Heart left ventricle (tissue), 16 donors: ENCODE measurements at regions not wholly inside any gene's neighbourhood (a gene's known extent, or its start where the extent isn't known, plus 50 kb on each side); places are given as distances from the start of the nearest gene placed in this dataset.

ENCODE experiments used
- ATAC-seq, 4 donors: fragments of 200-7000 bp; cut with Tn5 transposase; one replicate each; pipeline ENCODE4 v1.9.1; 2020 to 2022; ENCODE audit warnings: moderate library complexity in 4 of 4, mild to moderate bottlenecking in 3 of 4, moderate number of reproducible peaks in 1 of 4
- DNase-seq, 5 donors: peaks; one replicate each; pipeline ENCODE4 v3.0.0-alpha.2; 2020
- H3K27ac ChIP-seq, 12 donors: fragments of 200-600 bp; sonication (generic) in 4 of 12; one replicate each; pipeline versions ENCODE4 v1.5.0 to v1.8.0; 2016 to 2022; ENCODE audit warnings: mild to moderate bottlenecking in 2 of 12
- H3K27me3 ChIP-seq, 9 donors: fragments of 200-600 bp; sonication (generic) in 2 of 9; one replicate each; pipeline versions ENCODE4 v1.5.1 to v1.8.0; 2016 to 2022; ENCODE audit warnings: mild to moderate bottlenecking in 3 of 9
- H3K36me3 ChIP-seq, 9 donors: fragments of 200-600 bp; sonication (generic) in 2 of 9; one replicate each; pipeline versions ENCODE4 v1.5.0 to v1.8.0; 2018 to 2022; ENCODE audit warnings: mild to moderate bottlenecking in 2 of 9
- H3K4me1 ChIP-seq, 12 donors: fragments of 200-600 bp; sonication (generic) in 4 of 12; one replicate each; pipeline versions ENCODE4 v1.5.0 to v1.8.0; 2016 to 2022; ENCODE audit warnings: mild to moderate bottlenecking in 3 of 12
- H3K4me3 ChIP-seq, 12 donors: fragments of 200-600 bp; sonication (generic) in 4 of 12; one replicate each; pipeline versions ENCODE4 v1.5.0 to v1.8.0; 2017 to 2022; ENCODE audit warnings: mild to moderate bottlenecking in 9 of 12, moderate library complexity in 4 of 12
- H3K9me3 ChIP-seq, 12 donors: fragments of 200-600 bp; sonication (generic) in 4 of 12; one replicate each; pipeline versions ENCODE4 v1.5.0 to v1.8.0; 2016 to 2022; ENCODE audit warnings: mild to moderate bottlenecking in 1 of 12
- POLR2A ChIP-seq, 2 donors: fragments of 450-650 bp; IDR thresholded peaks; one replicate each; pipeline ENCODE4 v1.6.1; 2017; ENCODE audit warnings: antibody characterized with exemption in 2 of 2, mild to moderate bottlenecking in 2 of 2, moderate library complexity in 2 of 2
- WGBS, 4 donors: extraction: QIAGEN DNeasy Blood & Tissue Kit in 2 of 4; methylation state at CpG; one replicate each; pipeline versions ENCODE4 v1.1.5 to v1.1.7; 2013 to 2018; 5-methylcytosine and 5-hydroxymethylcytosine counted together
- intact Hi-C, 10 donors: fragments of 100-400 bp; cut with DNase I; formaldehyde crosslinking; loops; one replicate each; pipeline versions ENCODE4 v1.11.1 to v1.14.2; 2022
- TF ChIP-seq, protein P1 (sequence below), 12 donors: fragments of 200-600 bp; sonication (generic) in 4 of 12; IDR thresholded peaks; one replicate each; pipeline versions ENCODE4 v1.5.0 to v1.8.0; 2018 to 2022; ENCODE audit warnings: antibody characterized with exemption in 12 of 12, mild to moderate bottlenecking in 5 of 12
- donor health status: ischemic (EF 13 %, LVEDD 7.1; RV severe dilation, severe dysfunction).
- donor health status: healthy with polysubstance abuse.
- donor health status: DM: no; HTN: yes; CAD: no.
- donor health status: DM: no; HTN: no; CAD: no.
- donor health status: ischemic (EF 25% LVEDD 6.9; RV normal size, moderate dysfunction).
- donor health status: ischemic (EF 25% LVEDD 5.7; RV mildly dilated, moderate dysfunction).
- donor health status: healthy.
- donor health status: DM: yes; HTN: yes; CAD: no.
- donor health status: ischemic (EF 35%, LVEDD 5.7; RV mildly dilated, moderate dysfunction).
- donor health status: nonischemic (EF 11% LVEDD 7.7; RV severe dilation, severe dysfunction).
- donor health status: DM: yes; HTN: yes; CAD: no.
- donor health status: PGD.
- donor health status: ischemic (EF 29% LVEDD 5.4; RV normal size, mild dysfunction).
- donor health status: nonischemic (EF 23%, LVEDD 6.1; RV moderate dilation, normal function).

DNA sequence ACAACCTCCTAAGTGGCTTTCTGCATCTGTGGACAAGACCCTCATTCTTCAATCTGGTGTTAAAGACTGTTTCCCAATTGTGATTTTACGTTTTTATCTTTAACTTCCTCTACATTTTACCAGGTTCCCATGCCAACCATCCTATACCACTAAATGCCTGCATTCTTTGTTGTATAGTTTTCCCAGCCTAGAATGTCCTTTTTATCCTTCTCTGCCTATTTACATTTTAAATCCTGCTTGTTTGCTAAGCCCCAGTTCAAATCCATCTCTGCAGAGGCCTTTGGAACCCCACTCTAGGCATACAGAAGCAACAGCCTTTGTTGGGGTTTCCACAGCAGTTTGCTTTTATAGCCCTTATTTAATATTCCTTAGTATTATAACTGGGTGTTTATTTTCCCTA, 325.1 kb upstream of the DDHD1 start:
- no peaks in the 10 kb centered on the region for H3K27me3 ChIP-seq
- WGBS, 4 donors: 55 to 74% (median 64%) methylated on average over 1 of the region's 1 CpG
- H3K4me3 ChIP-seq: no peak overlapping the region
- intact Hi-C loops: no loop called here
- no peak for DNase-seq
- H3K36me3 ChIP-seq: no peaks in the 10 kb centered on the region
- peaks cover 0 to 16% (median 5%) of the 10 kb centered on the region in 12 donors for H3K9me3 ChIP-seq
- TF ChIP-seq POLR2A (IDR thresholded peaks at IDR 0.05): no peak
- TF ChIP-seq, protein P1, sequence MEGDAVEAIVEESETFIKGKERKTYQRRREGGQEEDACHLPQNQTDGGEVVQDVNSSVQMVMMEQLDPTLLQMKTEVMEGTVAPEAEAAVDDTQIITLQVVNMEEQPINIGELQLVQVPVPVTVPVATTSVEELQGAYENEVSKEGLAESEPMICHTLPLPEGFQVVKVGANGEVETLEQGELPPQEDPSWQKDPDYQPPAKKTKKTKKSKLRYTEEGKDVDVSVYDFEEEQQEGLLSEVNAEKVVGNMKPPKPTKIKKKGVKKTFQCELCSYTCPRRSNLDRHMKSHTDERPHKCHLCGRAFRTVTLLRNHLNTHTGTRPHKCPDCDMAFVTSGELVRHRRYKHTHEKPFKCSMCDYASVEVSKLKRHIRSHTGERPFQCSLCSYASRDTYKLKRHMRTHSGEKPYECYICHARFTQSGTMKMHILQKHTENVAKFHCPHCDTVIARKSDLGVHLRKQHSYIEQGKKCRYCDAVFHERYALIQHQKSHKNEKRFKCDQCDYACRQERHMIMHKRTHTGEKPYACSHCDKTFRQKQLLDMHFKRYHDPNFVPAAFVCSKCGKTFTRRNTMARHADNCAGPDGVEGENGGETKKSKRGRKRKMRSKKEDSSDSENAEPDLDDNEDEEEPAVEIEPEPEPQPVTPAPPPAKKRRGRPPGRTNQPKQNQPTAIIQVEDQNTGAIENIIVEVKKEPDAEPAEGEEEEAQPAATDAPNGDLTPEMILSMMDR (IDR thresholded peaks at IDR 0.05): no peak
- ATAC-seq: no peak
- no peak overlapping the region for H3K27ac ChIP-seq
- H3K4me1 ChIP-seq: no peaks in the 10 kb centered on the region

DNA sequence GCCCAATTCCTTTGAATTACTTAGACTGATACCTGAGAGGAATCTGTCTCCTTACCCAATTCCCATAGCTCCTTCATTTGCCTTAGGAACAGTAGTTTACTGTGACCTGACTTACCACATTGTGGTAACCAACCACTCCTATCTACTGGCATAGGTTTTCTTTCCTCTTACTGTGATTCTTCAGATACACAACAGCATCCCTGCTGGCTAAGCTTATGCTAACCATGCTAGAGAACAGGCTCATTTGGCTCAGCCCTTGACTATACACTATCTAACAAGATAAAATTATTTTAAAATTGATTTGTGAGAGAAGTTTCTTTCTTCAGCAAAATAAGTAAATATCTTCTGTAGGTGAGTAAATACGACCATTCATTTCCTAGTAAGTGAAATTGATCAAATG, 320.4 kb upstream of the DDHD1 start:
- intact Hi-C loops: no loop called here
- H3K27ac ChIP-seq: no peak overlapping the region
- peaks cover 0 to 10% (median 0%) of the 10 kb centered on the region in 12 donors for H3K4me1 ChIP-seq
- no peak for DNase-seq
- TF ChIP-seq POLR2A (IDR thresholded peaks at IDR 0.05): no peak
- TF ChIP-seq, protein P1 (IDR thresholded peaks at IDR 0.05): no peak
- no peaks in the 10 kb centered on the region for H3K27me3 ChIP-seq
- peaks cover 0 to 3% (median 0%) of the 10 kb centered on the region in 12 donors for H3K9me3 ChIP-seq
- no peaks in the 10 kb centered on the region for H3K36me3 ChIP-seq
- ATAC-seq: no peak
- 77 to 89% (median 84%) methylated on average over 1 of the region's 1 CpG for WGBS, 4 donors
- H3K4me3 ChIP-seq: no peak overlapping the region

DNA sequence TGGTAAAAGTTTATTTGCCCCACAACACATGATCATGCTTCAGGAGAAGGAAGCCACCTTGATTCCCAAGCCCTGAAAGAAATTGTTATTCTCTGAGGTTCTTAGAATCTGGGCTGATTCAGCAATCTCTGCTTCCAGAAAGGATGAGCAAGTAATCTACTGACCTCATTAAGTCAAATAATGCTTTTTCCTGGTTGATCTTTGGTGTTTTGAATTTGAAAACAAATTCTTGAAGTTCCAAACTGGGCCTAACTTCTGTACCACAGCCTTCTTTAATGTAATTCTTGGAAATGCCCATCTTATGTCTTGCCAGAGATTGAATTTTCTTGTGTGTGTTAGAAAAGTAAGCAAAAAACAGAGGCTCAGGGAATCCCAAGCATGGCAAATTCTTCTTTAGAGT, 319.2 kb upstream of the DDHD1 start:
- H3K27ac ChIP-seq: no peak overlapping the region
- no peaks in the 10 kb centered on the region for H3K27me3 ChIP-seq
- H3K36me3 ChIP-seq: no peaks in the 10 kb centered on the region
- H3K4me3 ChIP-seq: no peak overlapping the region
- TF ChIP-seq, protein P1 (IDR thresholded peaks at IDR 0.05): no peak
- TF ChIP-seq POLR2A (IDR thresholded peaks at IDR 0.05): no peak
- ATAC-seq: no peak
- no peak for DNase-seq
- H3K4me1 ChIP-seq: peaks cover 0 to 10% (median 0%) of the 10 kb centered on the region in 12 donors
- intact Hi-C loops: no loop called here
- H3K9me3 ChIP-seq: peaks cover 0 to 11% (median 0%) of the 10 kb centered on the region in 12 donors

DNA sequence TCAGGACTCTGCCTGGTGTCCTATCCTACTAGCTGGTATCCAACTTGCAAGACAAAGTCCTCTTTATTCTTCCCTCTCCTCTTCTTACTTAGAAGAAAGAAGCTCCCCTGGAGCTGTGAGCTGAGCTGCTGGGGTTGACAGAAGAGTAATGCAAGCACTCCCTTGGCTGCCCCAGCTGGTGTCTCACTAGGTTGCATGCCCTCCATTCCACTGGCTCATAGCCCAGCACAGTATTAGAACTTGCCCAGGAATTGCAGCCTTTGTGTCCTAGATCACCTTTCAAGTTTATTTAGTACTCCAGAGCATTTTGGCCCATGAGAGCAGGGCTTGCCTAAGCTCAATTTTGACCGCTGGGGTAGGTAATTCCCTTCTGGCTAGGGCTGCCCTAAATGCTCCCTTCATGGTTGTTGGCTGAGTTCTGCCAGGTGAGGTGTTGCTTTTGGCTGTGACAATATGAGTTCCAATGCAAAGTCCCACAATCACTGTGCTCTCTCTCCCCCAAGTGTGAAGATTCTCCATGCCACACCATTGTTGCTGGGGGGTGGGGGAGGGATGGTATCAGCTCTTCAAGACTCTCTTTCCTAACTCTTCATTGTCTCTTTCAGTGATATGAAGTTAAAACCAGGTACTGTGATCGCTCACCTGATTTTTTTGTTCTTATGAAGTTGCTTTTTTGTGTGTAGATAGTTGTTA, 317.4 kb upstream of the DDHD1 start:
- intact Hi-C loops: no loop called here
- DNase-seq (peak in 4 of 5 donors; percentile 29 to 70 (median 54)), ATAC-seq (peak; percentile 90 to 98 (median 95))
- peaks cover 0 to 10% (median 0%) of the 10 kb centered on the region in 12 donors for H3K4me1 ChIP-seq
- H3K27ac ChIP-seq: peak overlapping the region in 1 of 12 donors; percentile 27
- H3K36me3 ChIP-seq: no peaks in the 10 kb centered on the region
- H3K9me3 ChIP-seq: peaks cover 0 to 14% (median 0%) of the 10 kb centered on the region in 12 donors
- H3K27me3 ChIP-seq: no peaks in the 10 kb centered on the region
- WGBS, 4 donors: 57 to 89% (median 82%) methylated on average over 2 of the region's 2 CpGs
- H3K4me3 ChIP-seq: no peak overlapping the region
- no peak for TF ChIP-seq POLR2A (IDR thresholded peaks at IDR 0.05)
- TF ChIP-seq, protein P1 (IDR thresholded peaks at IDR 0.05): peak in 2 of 12 donors; percentile 6 to 9
